ENCODE measurements at regions not wholly inside any gene's neighbourhood (a gene's known extent, or its start where the extent isn't known, plus 50 kb on each side); places are given as distances from the start of the nearest gene placed in this dataset.
"Not testable (repeated sequence)": the region's sequence is repeated elsewhere in the genome, so short reads cannot be mapped to it uniquely, and the experiment has no call there.

- H3K4me1 ChIP-seq (ENCODE audit: insufficient read depth, low read length, poor library complexity, severe bottlenecking), result no peaks in the 10 kb centered on the region
- no peaks in the 10 kb centered on the region for H3K9me3 ChIP-seq (ENCODE audit: low read length)
- ChIA-PET CTCF (ENCODE audit: unreplicated experiment) (no interaction called here), POLR2A (no interaction called here)
- no peak overlapping the region for H3K4me3 ChIP-seq (ENCODE audit: low read depth, low read length, poor library complexity, severe bottlenecking)
- H3K36me3 ChIP-seq (ENCODE audit: insufficient read depth, low read length), result no peaks in the 10 kb centered on the region
- H3K9me2 ChIP-seq (ENCODE audit: insufficient read depth, low read length), result no peaks in the 10 kb centered on the region
- no peaks in the 10 kb centered on the region for H4K20me1 ChIP-seq (ENCODE audit: insufficient read depth, low read length)
- H3K27ac ChIP-seq (ENCODE audit: low read depth, low read length, poor library complexity, severe bottlenecking), result no peak overlapping the region
- BruUV-seq (replicated peaks), result no TSS peak
- H3K79me2 ChIP-seq (ENCODE audit: insufficient read depth, low read depth, low read length), result no peaks in the 10 kb centered on the region
- TF ChIP-seq CTCF (conservative IDR thresholded peaks at IDR 0.05; ENCODE audit: low read length) (no peak), EZH2phosphoT487 (IDR thresholded peaks at IDR 0.05; ENCODE audit: borderline replicate concordance, low read depth, low read length) (no peak)
- H3K4me2 ChIP-seq (ENCODE audit: low read length), result no peak overlapping the region
- intact Hi-C loops (cut with micrococcal nuclease; ENCODE audit: unreplicated experiment), result no loop called here
- H2AFZ ChIP-seq (ENCODE audit: low read length), result no peak overlapping the region
- DNase-seq (ENCODE audit: low spot score), result no peak
Observed at GRCh38 chr7:113349339-113349738, 231.0 kb upstream of the SMIM30 start.

- ChIA-PET CTCF (ENCODE audit: unreplicated experiment) (no interaction called here), POLR2A (interaction anchor here (1.0 kb wide), 1 partner anchor 13 kb away, joined by 3 read pairs; no protein-coding TSS in a partner anchor)
- H3K79me2 ChIP-seq (ENCODE audit: insufficient read depth, low read depth, low read length), result no peaks in the 10 kb centered on the region
- no peaks in the 10 kb centered on the region for H3K9me2 ChIP-seq (ENCODE audit: insufficient read depth, low read length)
- H3K27ac ChIP-seq (ENCODE audit: low read depth, low read length, poor library complexity, severe bottlenecking), result no peak overlapping the region
- H2AFZ ChIP-seq (ENCODE audit: low read length), result no peak overlapping the region
- H3K4me1 ChIP-seq (ENCODE audit: insufficient read depth, low read length, poor library complexity, severe bottlenecking), result no peaks in the 10 kb centered on the region
- H3K4me2 ChIP-seq (ENCODE audit: low read length), result no peak overlapping the region
- no peaks in the 10 kb centered on the region for H4K20me1 ChIP-seq (ENCODE audit: insufficient read depth, low read length)
- intact Hi-C loops (cut with micrococcal nuclease; ENCODE audit: unreplicated experiment), result no loop called here
- H3K36me3 ChIP-seq (ENCODE audit: insufficient read depth, low read length), result no peaks in the 10 kb centered on the region
- no TSS peak for BruUV-seq (replicated peaks)
- no peak for DNase-seq (ENCODE audit: low spot score)
- H3K9me3 ChIP-seq (ENCODE audit: low read length), result no peaks in the 10 kb centered on the region
- TF ChIP-seq EZH2phosphoT487 (IDR thresholded peaks at IDR 0.05; ENCODE audit: borderline replicate concordance, low read depth, low read length) (no peak), CTCF (conservative IDR thresholded peaks at IDR 0.05; ENCODE audit: low read length) (no peak)
- no peak overlapping the region for H3K4me3 ChIP-seq (ENCODE audit: low read depth, low read length, poor library complexity, severe bottlenecking)
Observed at GRCh38 chr7:113339661-113340060, 221.3 kb upstream of the SMIM30 start.

- DNase-seq (ENCODE audit: low spot score), result no peak
- BruUV-seq (replicated peaks), result no TSS peak
- TF ChIP-seq CTCF (conservative IDR thresholded peaks at IDR 0.05; ENCODE audit: low read length) (no peak), EZH2phosphoT487 (IDR thresholded peaks at IDR 0.05; ENCODE audit: borderline replicate concordance, low read depth, low read length) (no peak)
Observed at GRCh38 chr7:113338071-113338696, 219.8 kb upstream of the SMIM30 start.

GRCh38 chr7:113336838-113337237 is 218.5 kb upstream of the SMIM30 start:
- H3K9me2 ChIP-seq (ENCODE audit: insufficient read depth, low read length); H3K79me2 ChIP-seq (ENCODE audit: insufficient read depth, low read depth, low read length); H3K27ac ChIP-seq (ENCODE audit: low read depth, low read length, poor library complexity, severe bottlenecking); H2AFZ ChIP-seq (ENCODE audit: low read length); CTCF ChIA-PET (ENCODE audit: unreplicated experiment); H3K9me3 ChIP-seq (ENCODE audit: low read length); H4K20me1 ChIP-seq (ENCODE audit: insufficient read depth, low read length); BruUV-seq (replicated peaks); H3K36me3 ChIP-seq (ENCODE audit: insufficient read depth, low read length); H3K4me3 ChIP-seq (ENCODE audit: low read depth, low read length, poor library complexity, severe bottlenecking); POLR2A ChIA-PET; intact Hi-C loops (cut with micrococcal nuclease; ENCODE audit: unreplicated experiment); H3K4me1 ChIP-seq (ENCODE audit: insufficient read depth, low read length, poor library complexity, severe bottlenecking); DNase-seq (ENCODE audit: low spot score); H3K4me2 ChIP-seq (ENCODE audit: low read length): not testable (repeated sequence)

More at GRCh38 chr7:113338071-113338696, 219.8 kb upstream of the SMIM30 start:
- Histone ChIP-seq H2AFZ (ENCODE audit: low read length) (no peak overlapping the region), H4K20me1 (ENCODE audit: insufficient read depth, low read length) (no peaks in the 10 kb centered on the region), H3K79me2 (ENCODE audit: insufficient read depth, low read depth, low read length) (no peaks in the 10 kb centered on the region), H3K9me2 (ENCODE audit: insufficient read depth, low read length) (no peaks in the 10 kb centered on the region), H3K9me3 (ENCODE audit: low read length) (no peaks in the 10 kb centered on the region), H3K4me3 (ENCODE audit: low read depth, low read length, poor library complexity, severe bottlenecking) (no peak overlapping the region), H3K4me1 (ENCODE audit: insufficient read depth, low read length, poor library complexity, severe bottlenecking) (no peaks in the 10 kb centered on the region), H3K4me2 (ENCODE audit: low read length) (no peak overlapping the region), H3K27ac (ENCODE audit: low read depth, low read length, poor library complexity, severe bottlenecking) (no peak overlapping the region), H3K36me3 (ENCODE audit: insufficient read depth, low read length) (no peaks in the 10 kb centered on the region)
- ChIA-PET CTCF (ENCODE audit: unreplicated experiment) (no interaction called here), POLR2A (interaction anchor here (0.9 to 1.0 kb wide), 3 partner anchors 11 to 32 kb away, joined by 3 read pairs; no protein-coding TSS in a partner anchor)
- intact Hi-C loops (cut with micrococcal nuclease; ENCODE audit: unreplicated experiment), result no loop called here

Measured in OCI-LY7 (cell line).